GM19395 (cell line): ENCODE measurements at regions not wholly inside any gene's neighbourhood (a gene's known extent, or its start where the extent isn't known, plus 50 kb on each side); places are given as distances from the start of the nearest gene placed in this dataset.
"Not testable (repeated sequence)": the region's sequence is repeated elsewhere in the genome, so short reads cannot be mapped to it uniquely, and the experiment has no call there.

Experiments
- ATAC-seq: cut with Tn5 transposase; IDR thresholded peaks from one replicate; pipeline ENCODE4 v1.9.1; 2021; ENCODE audit warnings: mild to moderate bottlenecking, moderate library complexity; ENCODE audit not compliant: unreplicated experiment

GRCh38 chr19:28463493-28464053 is 749.4 kb downstream of the UQCRFS1 start:
- no peak for ATAC-seq

GRCh38 chr19:28457620-28458019 is 755.3 kb downstream of the UQCRFS1 start:
- no peak for ATAC-seq

- no peak for ATAC-seq
These were observed 756.1 kb downstream of the UQCRFS1 start for GRCh38 chr19:28456708-28457320.

- ATAC-seq = no peak
These were observed 756.7 kb downstream of the UQCRFS1 start for GRCh38 chr19:28456252-28456651.

- ATAC-seq = no peak
These were observed 758.9 kb downstream of the UQCRFS1 start for GRCh38 chr19:28454083-28454482.

GRCh38 chr19:28453420-28453819 is 759.5 kb downstream of the UQCRFS1 start:
- no peak for ATAC-seq

- no peak for ATAC-seq
These were observed 763.1 kb downstream of the UQCRFS1 start for GRCh38 chr19:28449803-28450202.

- no peak for ATAC-seq
These were observed 766.4 kb downstream of the UQCRFS1 start for GRCh38 chr19:28446511-28446910.

- no peak for ATAC-seq
These were observed 767.1 kb downstream of the UQCRFS1 start for GRCh38 chr19:28445826-28446225.

GRCh38 chr19:28444362-28444761 is 768.6 kb downstream of the UQCRFS1 start:
- ATAC-seq = no peak

- no peak for ATAC-seq
These were observed 769.6 kb downstream of the UQCRFS1 start for GRCh38 chr19:28443361-28443760.

- ATAC-seq = no peak
These were observed 775.3 kb downstream of the UQCRFS1 start for GRCh38 chr19:28437390-28438346.

- ATAC-seq = no peak
These were observed 776.6 kb downstream of the UQCRFS1 start for GRCh38 chr19:28436320-28436719.

- ATAC-seq = no peak
These were observed 777.2 kb downstream of the UQCRFS1 start for GRCh38 chr19:28435551-28436271.

- not testable (repeated sequence) for ATAC-seq
These were observed 778.2 kb downstream of the UQCRFS1 start for GRCh38 chr19:28434794-28435193.

GRCh38 chr19:28434365-28434764 is 778.6 kb downstream of the UQCRFS1 start:
- not testable (repeated sequence) for ATAC-seq

GRCh38 chr19:28433166-28433565 is 779.8 kb downstream of the UQCRFS1 start:
- ATAC-seq = not testable (repeated sequence)

- ATAC-seq = no peak
These were observed 782.7 kb downstream of the UQCRFS1 start for GRCh38 chr19:28430214-28430613.

GRCh38 chr19:28429356-28429755 is 783.6 kb downstream of the UQCRFS1 start:
- ATAC-seq = no peak

GRCh38 chr19:28428663-28429348 is 784.1 kb downstream of the UQCRFS1 start:
- ATAC-seq = no peak
